GM21723 (cell line): ENCODE measurements at regions not wholly inside any gene's neighbourhood (a gene's known extent, or its start where the extent isn't known, plus 50 kb on each side); places are given as distances from the start of the nearest gene placed in this dataset.
"Not testable (repeated sequence)": the region's sequence is repeated elsewhere in the genome, so short reads cannot be mapped to it uniquely, and the experiment has no call there.

Source experiments
- ATAC-seq: cut with Tn5 transposase; IDR thresholded peaks from one replicate; pipeline ENCODE4 v1.9.1; 2021; ENCODE audit warnings: mild to moderate bottlenecking, moderate library complexity; ENCODE audit not compliant: unreplicated experiment

- ATAC-seq: no peak
These were observed 490.3 kb downstream of the PIK3C3 start for GRCh38 chr18:42445359-42445758.

GRCh38 chr18:42446195-42446594 is 491.2 kb downstream of the PIK3C3 start:
- ATAC-seq: no peak

- no peak for ATAC-seq
These were observed 492.7 kb downstream of the PIK3C3 start for GRCh38 chr18:42447688-42448087.

GRCh38 chr18:42458226-42458625 is 503.2 kb downstream of the PIK3C3 start:
- ATAC-seq: no peak

- ATAC-seq: no peak
These were observed 504.8 kb downstream of the PIK3C3 start for GRCh38 chr18:42459873-42460272.

- no peak for ATAC-seq
These were observed 516.9 kb downstream of the PIK3C3 start for GRCh38 chr18:42471885-42472284.

- ATAC-seq: no peak
These were observed 518.6 kb downstream of the PIK3C3 start for GRCh38 chr18:42473611-42474010.

- ATAC-seq: no peak
These were observed 519.5 kb downstream of the PIK3C3 start for GRCh38 chr18:42474577-42474976.

- ATAC-seq: no peak
These were observed 520.1 kb downstream of the PIK3C3 start for GRCh38 chr18:42475157-42475556.

GRCh38 chr18:42477267-42477666 is 522.2 kb downstream of the PIK3C3 start:
- ATAC-seq: no peak

- no peak for ATAC-seq
These were observed 525.4 kb downstream of the PIK3C3 start for GRCh38 chr18:42480441-42480840.

- no peak for ATAC-seq
These were observed 529.6 kb downstream of the PIK3C3 start for GRCh38 chr18:42484648-42485047.

GRCh38 chr18:42486271-42486670 is 531.2 kb downstream of the PIK3C3 start:
- no peak for ATAC-seq

- ATAC-seq: no peak
These were observed 553.8 kb downstream of the PIK3C3 start for GRCh38 chr18:42508683-42509296.

GRCh38 chr18:42509750-42510415 is 554.8 kb downstream of the PIK3C3 start:
- no peak for ATAC-seq

GRCh38 chr18:42510540-42510939 is 555.5 kb downstream of the PIK3C3 start:
- ATAC-seq: no peak

- ATAC-seq: no peak
These were observed 558.4 kb downstream of the PIK3C3 start for GRCh38 chr18:42513441-42513840.

GRCh38 chr18:42514512-42514911 is 559.5 kb downstream of the PIK3C3 start:
- ATAC-seq: no peak

GRCh38 chr18:42517896-42518295 is 562.9 kb downstream of the PIK3C3 start:
- no peak for ATAC-seq

GRCh38 chr18:42518331-42518730 is 563.3 kb downstream of the PIK3C3 start:
- not testable (repeated sequence) for ATAC-seq

GRCh38 chr18:42520138-42520537 is 565.1 kb downstream of the PIK3C3 start:
- no peak for ATAC-seq

- ATAC-seq: no peak
These were observed 570.9 kb downstream of the PIK3C3 start for GRCh38 chr18:42525905-42526304.

- ATAC-seq: no peak
These were observed 572.7 kb downstream of the PIK3C3 start for GRCh38 chr18:42527766-42528165.
